ENCODE measurements at regions not wholly inside any gene's neighbourhood (a gene's known extent, or its start where the extent isn't known, plus 50 kb on each side); places are given as distances from the start of the nearest gene placed in this dataset.
"Not testable (repeated sequence)": the region's sequence is repeated elsewhere in the genome, so short reads cannot be mapped to it uniquely, and the experiment has no call there.

DNA sequence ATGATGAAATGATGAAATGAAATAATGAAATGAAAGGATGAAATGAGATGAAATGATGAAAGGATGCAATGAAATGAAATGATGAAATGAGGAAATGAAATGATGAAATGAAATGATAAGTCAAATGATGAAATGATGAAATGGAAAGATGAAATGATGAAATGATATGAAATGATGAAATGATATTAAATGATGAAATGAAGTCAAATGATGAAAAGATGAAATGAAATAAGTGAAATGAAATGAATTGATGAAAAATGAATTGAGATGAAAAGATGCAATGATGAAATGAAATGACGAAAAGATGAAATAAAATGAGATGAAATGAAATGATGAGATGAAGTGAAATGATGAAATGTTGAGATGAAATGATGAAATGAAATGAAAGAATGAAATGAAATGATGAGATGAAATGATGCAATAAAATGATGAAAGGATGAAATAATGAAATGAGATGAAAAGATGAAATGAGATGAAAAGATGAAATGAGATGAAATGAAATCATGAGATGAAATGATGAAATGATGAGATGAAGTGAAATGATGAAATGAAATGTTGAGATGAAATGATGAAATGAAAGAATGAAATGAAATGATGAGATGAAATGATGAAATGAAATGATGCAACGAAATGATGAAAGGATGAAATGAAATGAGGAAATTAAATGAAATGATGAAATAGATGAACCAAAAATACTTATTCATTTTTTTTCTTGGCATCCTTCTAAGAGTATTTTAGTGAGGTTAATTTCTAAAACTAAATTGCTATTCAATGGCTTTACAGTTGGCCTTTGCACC, 139.8 kb upstream of the ERV3-1 start:
- not testable (repeated sequence) for DNase-seq (ENCODE audit: low read depth in 2 of 2, low spot score in 1 of 2)

DNA sequence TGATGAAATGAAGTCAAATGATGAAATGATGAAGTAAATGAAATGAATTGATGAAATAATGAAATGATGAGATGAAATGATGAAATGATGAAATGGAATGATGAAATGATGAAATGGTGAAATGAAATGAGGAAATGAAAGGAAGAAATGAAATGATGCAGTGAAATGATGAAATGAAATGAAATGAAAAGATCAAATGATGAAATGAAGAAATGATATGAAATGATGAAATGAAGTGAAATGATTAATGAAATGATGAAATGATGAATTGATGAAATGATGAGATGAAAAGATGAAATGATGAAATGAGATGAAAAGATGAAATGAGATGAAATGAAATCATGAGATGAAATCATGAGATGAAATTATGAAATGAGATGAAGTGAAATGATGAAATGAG, 139.2 kb upstream of the ERV3-1 start:
- DNase-seq (ENCODE audit: low read depth in 2 of 2, low spot score in 1 of 2), result not testable (repeated sequence)

DNA sequence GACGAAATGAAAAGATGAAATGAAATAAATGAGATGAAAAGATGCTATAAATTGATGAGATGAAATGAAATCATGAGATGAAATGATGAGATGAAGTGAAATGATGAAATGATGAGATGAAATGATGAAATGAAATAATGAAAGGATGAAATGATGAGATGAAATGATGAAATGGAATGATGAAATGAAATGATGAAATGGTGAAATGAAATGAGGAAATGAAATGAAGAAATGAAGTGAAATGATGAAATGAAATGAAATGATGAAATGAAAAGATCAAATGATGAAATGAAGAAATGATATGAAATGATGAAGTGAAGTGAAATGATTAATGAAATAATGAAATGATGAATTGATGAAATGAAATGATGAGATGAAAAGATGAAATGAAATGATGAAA, 138.5 kb upstream of the ERV3-1 start:
- not testable (repeated sequence) for DNase-seq (ENCODE audit: low read depth in 2 of 2, low spot score in 1 of 2)

DNA sequence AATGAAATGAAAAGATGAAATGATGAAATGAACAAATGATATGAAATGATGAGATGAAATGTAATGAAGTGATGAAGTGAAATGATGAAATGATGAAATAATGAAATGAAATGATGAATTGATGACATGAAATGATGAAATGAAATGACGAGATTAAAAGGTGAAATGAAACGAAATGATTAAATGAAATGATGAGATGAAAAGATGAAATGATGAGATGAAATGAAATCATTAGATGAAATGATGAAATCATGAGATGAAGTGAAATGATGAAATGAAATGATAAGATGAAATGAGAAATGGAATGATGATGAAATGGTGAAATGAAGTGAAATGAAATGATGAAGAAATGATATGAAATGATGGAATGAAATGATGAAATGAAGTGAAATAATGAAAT, 138.1 kb upstream of the ERV3-1 start:
- not testable (repeated sequence) for DNase-seq (ENCODE audit: low read depth in 2 of 2, low spot score in 1 of 2)

DNA sequence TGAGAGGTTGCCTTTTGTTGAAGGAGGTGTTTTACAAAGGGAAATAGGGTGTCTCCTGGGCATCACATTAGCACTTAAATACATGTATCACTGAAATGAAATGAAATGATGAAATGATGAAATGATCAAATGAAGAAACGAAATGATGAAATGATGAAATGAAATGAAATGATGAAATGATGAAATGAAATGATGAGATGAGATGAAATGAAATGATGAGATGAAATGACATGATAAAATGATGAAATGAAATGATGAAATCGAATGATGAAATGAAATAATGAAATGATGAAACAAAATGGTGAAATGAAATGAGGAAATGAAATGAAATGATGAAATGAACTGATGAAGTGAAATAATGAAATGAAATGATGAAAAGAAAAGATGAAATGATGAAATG, 137.6 kb upstream of the ERV3-1 start:
- not testable (repeated sequence) for DNase-seq (ENCODE audit: low read depth in 2 of 2, low spot score in 1 of 2)

DNA sequence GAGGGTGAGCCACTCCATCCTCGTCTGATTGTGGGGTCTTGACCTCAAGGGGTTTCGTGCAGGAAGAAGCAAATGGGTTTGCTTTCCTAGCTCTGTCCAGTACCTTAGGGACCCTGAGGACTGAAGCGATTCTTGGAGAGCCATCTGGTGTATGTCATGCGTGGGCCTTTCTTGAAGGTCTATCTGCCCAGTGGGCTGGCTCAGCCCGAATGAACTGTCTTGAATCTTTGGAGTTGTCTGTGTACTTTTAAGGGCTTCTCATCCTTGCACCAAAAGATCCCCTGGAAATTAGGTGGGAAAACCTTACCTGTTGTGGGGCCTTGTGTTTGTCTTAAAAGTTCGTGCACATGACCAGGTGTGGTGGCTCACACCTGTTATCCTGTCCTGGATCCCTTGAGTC, 135.4 kb upstream of the ERV3-1 start:
- not testable (repeated sequence) for DNase-seq (ENCODE audit: low read depth in 2 of 2, low spot score in 1 of 2)

DNA sequence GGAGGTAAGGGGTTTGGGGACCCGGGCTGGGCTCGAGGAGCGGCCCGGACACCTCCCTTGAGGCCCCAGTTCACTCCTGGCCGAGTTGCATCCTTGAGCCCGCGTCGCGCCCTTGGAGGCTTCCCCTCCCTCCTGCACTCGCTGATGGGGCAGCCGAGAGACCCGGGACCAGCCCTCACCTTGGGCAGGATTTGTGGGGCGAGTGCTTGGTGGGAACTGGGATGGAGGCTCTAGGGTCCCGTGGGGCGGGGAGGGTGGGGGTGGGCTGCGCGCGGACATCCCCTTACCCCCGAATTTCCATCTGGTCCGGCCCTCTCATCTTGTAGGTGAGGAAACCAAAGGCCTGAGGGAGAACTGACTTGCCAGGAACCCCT, 134.9 kb upstream of the ERV3-1 start:
- DNase-seq (ENCODE audit: low read depth in 2 of 2, low spot score in 1 of 2), result not testable (repeated sequence)

DNA sequence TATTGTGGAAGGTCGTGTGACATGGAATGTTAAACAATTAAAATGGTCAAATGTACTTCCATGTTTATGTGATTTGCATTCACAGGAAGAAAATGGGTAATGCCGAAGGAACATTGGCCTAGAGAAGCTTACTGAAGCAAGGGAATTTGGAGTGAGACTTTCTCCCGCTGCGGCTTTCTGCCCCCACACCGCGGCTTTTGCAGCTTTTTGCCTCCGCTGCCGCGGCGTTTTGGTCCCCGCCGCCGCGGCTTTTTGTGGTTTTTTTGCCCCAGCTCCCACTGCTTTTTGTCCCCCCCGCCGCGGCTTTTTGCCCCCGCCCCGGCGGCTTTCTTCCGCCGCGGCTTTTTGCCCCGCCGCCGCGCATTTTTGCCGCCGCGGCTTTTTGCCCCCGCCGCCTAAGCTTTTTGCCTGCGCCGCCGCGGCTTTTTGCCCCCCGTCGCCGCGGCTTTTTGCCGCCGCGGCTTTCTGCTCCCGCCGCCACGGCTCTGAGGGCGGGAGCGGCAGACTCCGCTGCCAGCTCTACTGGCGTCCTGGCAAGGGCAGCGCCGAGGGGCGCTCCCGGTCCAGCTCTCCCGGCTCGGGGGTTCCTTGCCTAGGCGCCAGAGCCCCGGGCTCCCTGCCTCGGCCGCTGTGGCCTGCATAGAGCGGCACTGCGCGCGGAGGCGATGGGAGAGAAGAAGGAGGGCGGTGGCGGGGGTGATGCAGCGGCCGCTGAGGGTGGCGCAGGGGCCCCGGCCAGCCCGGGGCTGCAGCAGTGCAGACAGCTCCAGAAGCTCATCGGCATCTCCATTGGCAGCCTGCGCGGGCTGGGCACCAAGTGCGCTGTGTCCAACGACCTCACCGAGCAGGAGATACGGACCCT, 134.3 kb upstream of the ERV3-1 start:
- not testable (repeated sequence) for DNase-seq (ENCODE audit: low read depth in 2 of 2, low spot score in 1 of 2)

DNA sequence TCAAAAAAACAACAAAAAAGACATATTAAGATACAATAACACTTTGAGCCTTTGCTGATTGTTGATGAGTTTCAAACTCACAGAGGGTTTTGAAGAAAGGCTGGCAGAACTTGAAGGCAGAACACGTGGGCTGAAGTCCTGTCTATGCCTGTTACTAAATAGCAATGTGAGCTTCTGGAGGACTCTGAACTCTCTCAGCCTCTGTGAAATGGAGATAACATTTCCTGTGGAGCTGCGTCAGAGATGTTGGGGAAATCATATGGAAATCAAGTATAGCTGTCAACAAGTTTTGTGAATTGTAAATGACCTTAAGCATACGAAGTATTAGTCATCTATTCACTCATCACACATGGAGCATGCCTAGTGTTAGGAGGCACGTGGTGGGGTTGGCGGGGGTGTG, 130.4 kb upstream of the ERV3-1 start:
- DNase-seq (ENCODE audit: low read depth in 2 of 2, low spot score in 1 of 2), result not testable (repeated sequence)

DNA sequence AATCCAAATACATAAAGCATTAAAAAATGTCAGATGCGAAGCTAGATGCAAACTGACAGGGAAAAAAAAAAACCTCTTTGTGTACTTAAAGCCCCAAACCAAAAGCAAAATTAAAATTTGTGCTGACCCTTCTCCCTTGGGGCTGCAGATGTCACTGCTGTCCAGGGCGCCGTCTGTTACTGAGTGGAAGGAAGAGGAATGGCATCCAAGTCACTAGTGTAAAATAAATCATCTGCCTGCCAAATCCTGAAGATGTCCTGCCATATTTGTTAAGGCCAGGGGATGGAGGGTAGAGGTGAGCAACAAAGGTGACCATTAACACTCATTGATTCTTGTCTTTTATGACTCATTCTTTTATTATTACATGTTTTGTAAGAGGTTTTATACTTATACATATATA, 126.6 kb upstream of the ERV3-1 start:
- DNase-seq (ENCODE audit: low read depth in 2 of 2, low spot score in 1 of 2), result not testable (repeated sequence)

DNA sequence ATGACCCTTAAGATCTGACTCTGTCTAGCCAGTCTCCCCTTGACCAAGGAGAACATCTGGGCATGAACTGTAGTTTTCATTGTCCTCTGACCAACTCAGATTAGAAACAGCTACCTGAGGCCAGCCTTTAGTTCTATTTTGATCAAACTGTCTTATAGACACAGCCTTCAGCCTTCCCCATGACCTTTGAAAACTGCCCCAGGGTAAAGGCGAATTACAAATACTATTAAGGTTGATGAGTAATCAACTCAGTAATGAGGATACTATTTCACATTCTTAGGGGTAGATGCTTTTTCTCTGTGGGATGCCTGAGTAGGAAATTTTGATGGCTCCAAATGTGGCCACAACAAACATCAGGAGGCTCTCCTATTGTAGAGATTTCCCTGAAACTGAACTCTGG, 125.8 kb upstream of the ERV3-1 start:
- DNase-seq (ENCODE audit: low read depth in 2 of 2, low spot score in 1 of 2), result not testable (repeated sequence)

DNA sequence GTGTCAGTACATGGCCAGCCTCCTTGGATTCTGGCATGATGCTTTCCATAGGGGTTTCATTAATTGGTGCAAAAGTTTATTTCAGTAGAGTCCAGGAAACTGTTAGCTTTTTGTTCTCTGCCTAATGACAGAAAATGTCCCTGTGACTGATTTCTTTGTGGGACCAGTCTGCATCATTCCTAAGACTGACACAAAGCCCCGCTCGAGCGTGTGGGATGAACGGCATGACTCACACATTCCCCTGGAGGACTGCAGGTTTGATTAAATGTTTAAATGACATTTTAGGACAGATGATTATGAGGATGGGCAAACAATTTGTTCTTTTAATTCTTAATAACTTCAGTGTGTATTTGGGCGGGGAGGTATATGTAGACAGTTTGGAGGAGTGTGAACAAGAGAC, 120.9 kb upstream of the ERV3-1 start:
- not testable (repeated sequence) for DNase-seq (ENCODE audit: low read depth in 2 of 2, low spot score in 1 of 2)

DNA sequence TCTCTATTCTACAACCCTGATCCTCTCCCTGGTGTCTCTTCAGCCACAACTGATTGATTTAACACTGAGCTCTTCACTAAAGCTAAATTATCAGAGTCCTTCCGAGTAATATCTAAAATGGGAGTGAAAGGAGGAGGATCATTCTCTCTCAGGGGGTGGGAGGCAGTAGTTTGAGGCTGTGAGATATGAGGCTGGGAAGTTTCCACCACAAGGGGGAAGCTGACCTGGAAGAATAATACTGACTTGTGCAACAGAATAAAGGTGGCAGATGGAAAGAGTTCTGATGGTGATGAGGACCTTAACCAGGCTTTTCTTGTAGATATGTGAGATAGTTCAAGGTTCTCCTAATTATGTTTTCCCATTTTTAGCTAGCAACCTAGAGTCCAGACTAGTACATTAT, 118.1 kb upstream of the ERV3-1 start:
- DNase-seq (ENCODE audit: low read depth in 2 of 2, low spot score in 1 of 2), result not testable (repeated sequence)

DNA sequence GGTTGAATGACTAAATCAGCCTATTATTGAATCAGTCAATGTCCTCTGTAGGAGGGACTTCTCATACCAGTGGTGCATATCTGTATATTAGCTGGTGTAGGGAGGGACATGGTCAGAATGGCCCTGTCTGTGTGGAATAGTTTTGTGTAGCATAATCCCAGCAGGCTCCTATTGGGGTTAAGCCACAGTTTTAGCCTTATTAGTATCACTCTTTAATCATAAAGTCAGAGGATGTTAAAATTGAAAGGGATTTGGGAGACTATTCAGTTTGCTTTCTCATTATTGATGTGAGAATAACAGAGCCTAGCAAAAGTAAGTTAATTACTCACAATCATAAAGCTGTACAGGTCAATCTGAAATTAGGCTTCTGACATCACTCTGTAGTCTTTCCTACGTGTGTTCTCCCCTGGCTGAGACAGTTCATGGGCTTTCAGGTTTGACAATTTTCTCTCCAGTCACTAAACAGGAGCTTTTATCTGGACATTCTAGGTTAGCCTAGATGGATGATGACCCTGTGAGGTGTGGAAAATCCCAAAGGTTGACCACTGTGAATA, 99.2 kb upstream of the ERV3-1 start:
- not testable (repeated sequence) for DNase-seq (ENCODE audit: low read depth in 2 of 2, low spot score in 1 of 2)

DNA sequence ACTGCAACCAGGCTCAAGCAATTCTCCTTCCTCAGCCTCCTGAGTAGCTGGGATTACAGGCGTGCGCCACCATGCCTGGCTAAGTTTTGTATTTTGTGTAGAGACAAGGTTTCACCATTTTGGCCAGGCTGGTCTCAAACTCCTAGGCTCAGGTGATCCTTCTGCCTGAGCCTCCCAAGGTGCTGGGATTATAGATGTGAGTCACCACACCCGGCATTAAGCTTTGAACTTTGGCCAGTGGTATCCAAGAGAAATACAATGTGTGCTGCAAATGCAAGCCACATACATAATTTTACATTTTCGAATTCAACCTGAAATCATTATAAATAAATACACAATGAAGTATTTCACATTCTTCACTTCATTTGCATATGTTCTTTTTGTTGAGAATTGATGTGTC, 94.0 kb upstream of the ERV3-1 start:
- DNase-seq (ENCODE audit: low read depth in 2 of 2, low spot score in 1 of 2), result not testable (repeated sequence)

DNA sequence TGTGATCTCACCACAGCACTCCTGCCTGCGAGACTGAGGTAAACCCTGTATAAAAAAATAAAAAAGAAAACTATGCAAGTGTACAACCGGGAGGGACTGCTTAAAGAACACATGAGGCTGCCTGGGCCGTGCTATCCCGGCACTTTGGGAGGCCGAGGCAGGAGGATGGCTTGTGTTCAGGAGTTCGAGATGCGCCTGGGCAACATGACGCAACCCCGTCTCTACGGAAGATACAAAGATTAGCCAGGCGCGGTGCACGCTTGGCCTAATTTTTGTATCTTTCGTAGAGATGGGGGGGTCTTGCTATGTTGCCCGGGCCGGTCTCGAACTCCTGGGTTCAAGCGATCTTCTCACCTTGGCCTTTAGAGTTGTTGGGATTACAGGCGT, 75.2 kb upstream of the ERV3-1 start:
- not testable (repeated sequence) for DNase-seq (ENCODE audit: low read depth in 2 of 2, low spot score in 1 of 2)

DNA sequence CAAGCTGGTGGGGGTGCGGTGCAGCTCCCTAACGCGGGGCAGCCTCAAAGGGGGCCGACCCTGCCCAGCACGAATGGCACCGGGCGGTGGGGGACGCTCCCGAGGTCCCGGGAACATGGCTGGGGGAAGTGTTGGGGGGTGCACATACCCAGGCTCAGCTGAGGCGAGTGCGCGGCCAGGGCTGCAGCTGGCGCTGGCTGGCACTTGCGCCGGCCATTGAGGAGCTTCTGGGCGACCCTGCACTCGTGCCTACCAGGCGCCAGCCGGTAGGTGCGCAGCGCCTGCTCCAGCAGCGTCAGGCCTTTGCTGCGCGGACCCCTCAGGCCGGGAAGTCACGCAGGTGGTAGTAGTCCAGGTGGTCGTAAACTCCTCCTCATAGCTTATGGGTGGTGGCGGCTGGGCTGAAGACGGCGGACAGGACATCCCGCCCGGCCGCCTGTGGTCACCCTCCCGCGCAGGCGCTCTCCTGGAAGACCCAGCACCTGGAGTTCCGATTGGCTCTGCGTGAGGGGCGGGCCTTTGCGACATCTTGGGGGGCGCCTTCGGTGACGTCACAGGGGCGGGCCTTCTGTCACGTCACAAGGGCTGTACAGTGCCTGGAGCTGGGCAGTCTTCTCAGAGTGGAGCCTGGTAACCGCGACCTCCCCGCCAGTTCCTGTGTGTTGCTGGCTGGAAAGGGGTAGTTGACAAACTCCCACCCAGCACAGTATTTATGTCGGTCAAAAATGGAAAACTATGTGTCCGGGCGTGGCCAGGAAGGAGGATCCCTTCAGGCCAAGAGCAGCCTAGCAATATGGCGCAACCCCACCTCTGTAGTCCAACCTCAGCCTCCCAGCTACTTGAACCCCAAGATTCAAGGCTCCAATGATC, 74.5 kb upstream of the ERV3-1 start:
- peak; percentile 79 to 94 for DNase-seq (ENCODE audit: low read depth in 2 of 2, low spot score in 1 of 2)

DNA sequence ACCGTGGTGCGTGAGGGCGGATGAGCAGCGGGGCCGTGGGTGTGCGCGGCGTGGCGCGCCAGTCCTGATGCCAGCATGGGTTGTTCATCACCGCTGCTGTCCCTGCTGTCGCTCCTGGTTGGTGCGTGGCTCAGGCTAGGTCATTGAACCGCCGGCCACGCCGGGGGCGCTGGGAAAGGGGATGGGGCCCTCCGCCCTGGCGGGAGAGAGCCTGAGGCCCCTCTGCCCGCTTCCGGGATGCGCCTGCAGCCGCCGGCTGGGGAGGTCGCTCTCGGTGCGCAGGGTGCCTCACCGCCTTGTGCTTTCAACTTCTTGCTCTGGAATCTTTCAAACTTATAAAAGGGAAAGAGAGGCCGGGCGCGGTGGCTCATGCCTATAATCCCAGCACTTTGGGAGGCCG, 68.5 kb upstream of the ERV3-1 start:
- DNase-seq (ENCODE audit: low read depth in 2 of 2, low spot score in 1 of 2), result not testable (repeated sequence)

DNA sequence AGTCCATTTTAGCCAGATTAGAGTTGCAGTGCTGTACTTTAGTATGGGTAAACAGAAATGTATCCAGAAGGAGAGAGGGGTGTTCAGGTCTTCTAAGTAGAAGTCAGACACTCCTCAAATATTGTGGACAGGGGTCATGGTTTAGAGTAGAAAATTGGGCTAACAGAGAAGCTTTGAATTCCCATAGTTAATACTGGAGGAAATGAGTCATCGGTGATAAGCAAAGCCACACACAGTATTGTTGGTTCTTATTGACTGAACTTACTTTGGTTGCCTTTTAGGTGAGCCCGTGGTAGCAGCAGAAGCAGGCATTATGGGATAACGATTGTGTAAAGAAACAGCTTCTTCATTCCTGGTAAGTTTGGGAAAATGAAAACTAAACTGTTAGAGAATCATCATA, 66.7 kb upstream of the ERV3-1 start:
- DNase-seq (ENCODE audit: low read depth in 2 of 2, low spot score in 1 of 2), result not testable (repeated sequence)

DNA sequence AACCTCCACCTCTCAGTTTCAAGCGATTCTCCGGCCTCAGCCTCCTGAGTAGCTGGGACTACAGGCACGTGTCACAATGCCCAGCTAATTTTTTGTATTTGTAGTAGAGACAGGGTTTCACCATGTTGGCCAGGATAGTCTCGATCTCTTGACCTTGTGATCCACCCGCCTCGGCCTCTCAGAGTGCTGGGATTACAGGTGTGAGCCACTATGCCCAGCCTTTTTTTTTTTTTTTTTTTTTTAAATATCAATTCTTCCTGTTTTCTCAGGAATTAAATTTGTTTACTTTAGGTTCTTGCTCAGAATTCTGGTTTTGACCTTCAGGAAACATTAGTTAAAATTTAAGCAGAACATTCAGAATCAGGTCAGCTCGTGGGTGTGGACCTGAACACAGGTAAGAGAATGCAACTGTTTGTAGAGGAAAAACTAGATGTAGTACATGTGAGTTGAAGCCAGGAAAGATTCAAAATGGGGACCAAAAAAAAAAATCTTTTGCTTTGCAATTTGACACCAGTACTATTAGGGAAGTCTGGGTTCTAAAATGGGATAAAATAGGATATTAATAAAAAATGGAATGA, 65.5 kb upstream of the ERV3-1 start:
- not testable (repeated sequence) for DNase-seq (ENCODE audit: low read depth in 2 of 2, low spot score in 1 of 2)

DNA sequence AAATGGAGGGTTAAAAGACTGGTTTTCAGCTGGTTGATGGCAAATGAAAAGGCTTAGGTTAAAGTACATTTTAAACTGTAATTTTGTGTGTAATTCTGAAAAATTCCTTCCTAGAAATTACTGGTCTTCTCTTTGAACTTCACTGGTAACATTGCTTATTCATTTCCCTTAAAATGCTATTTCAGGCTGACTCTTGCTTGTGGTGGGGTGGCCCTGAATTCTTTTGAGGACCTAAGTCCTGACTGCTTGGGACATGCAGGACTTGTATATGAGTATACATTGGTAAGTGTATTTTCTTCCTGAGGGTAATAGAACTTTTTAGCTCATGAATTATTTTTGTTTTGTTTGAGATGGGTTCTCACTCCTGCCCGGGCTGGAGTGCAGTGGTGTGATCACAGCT, 63.0 kb upstream of the ERV3-1 start:
- DNase-seq (ENCODE audit: low read depth in 2 of 2, low spot score in 1 of 2), result not testable (repeated sequence)
